CD4-positive, alpha-beta memory T cell (primary cell): ENCODE measurements at regions not wholly inside any gene's neighbourhood (a gene's known extent, or its start where the extent isn't known, plus 50 kb on each side); places are given as distances from the start of the nearest gene placed in this dataset.
A peak's percentile ranks its signal among the peaks of the same experiment; 100 is the strongest.
"Not testable (repeated sequence)": the region's sequence is repeated elsewhere in the genome, so short reads cannot be mapped to it uniquely, and the experiment has no call there.

Source experiments
- CTCF ChIA-PET: fragments of 350-600 bp; sonication (Branson Sonifier 250); formaldehyde crosslinking; loops from one replicate; lab custom pipeline; 2021; ENCODE audit warnings: inconsistent platforms; ENCODE audit not compliant: partially characterized antibody; lab: Charles Lee
- POLR2A ChIA-PET: fragments of 350-600 bp; sonication (Branson Sonifier 250); formaldehyde crosslinking; loops from one replicate; lab custom pipeline; 2021; ENCODE audit not compliant: partially characterized antibody; lab: Charles Lee
- DNase-seq, 5 donors: peaks; one replicate each; pipeline versions ENCODE4 v3.0.0 to v3.0.0-alpha.2; 2020 to 2022; ENCODE audit warnings: mixed read lengths in 1 of 5
- H3K27ac ChIP-seq: one replicate; pipeline ENCODE4 v1.7.0; 2013; ENCODE audit warnings: low read depth, low read length
- H3K27me3 ChIP-seq: 2 replicates; pipeline ENCODE4 v1.7.0; 2013; ENCODE audit warnings: mild to moderate bottlenecking, low read length, moderate library complexity; ENCODE audit not compliant: insufficient read depth
- H3K36me3 ChIP-seq: 2 replicates; pipeline ENCODE4 v1.7.0; 2013; ENCODE audit warnings: mild to moderate bottlenecking, low read length, moderate library complexity; ENCODE audit not compliant: insufficient read depth
- H3K4me1 ChIP-seq: 2 replicates; pipeline ENCODE4 v1.7.0; 2013; ENCODE audit warnings: mild to moderate bottlenecking, low read length, moderate library complexity; ENCODE audit not compliant: insufficient read depth
- H3K4me3 ChIP-seq, 2 donors: one replicate each; pipeline ENCODE4 v1.7.0; 2013; ENCODE audit warnings: low read length in 2 of 2, mild to moderate bottlenecking in 1 of 2
- H3K9me3 ChIP-seq, 2 donors: one replicate each; pipeline ENCODE4 v1.7.0; 2013; ENCODE audit warnings: low read length in 2 of 2, control low read depth in 1 of 2; ENCODE audit not compliant: control insufficient read depth in 1 of 2
- H3K27ac Mint-ChIP-seq, 7 donors: one replicate each; pipeline ENCODE4 v1.8.0; 2020 to 2021; ENCODE audit warnings: mixed read lengths in 7 of 7, mild to moderate bottlenecking in 6 of 7, inconsistent platforms in 3 of 7, moderate library complexity in 3 of 7
- H3K27me3 Mint-ChIP-seq, 2 donors: one replicate each; pipeline ENCODE4 v1.8.0; 2020 to 2021; ENCODE audit warnings: mixed read lengths in 2 of 2
- H3K36me3 Mint-ChIP-seq, 2 donors: one replicate each; pipeline ENCODE4 v1.8.0; 2020 to 2021; ENCODE audit warnings: mixed read lengths in 2 of 2, inconsistent platforms in 1 of 2, mild to moderate bottlenecking in 1 of 2
- H3K4me1 Mint-ChIP-seq, 4 donors: one replicate each; pipeline ENCODE4 v1.8.0; 2020 to 2021; ENCODE audit warnings: mixed read lengths in 4 of 4, mild to moderate bottlenecking in 1 of 4
- H3K4me3 Mint-ChIP-seq, 8 donors: one replicate each; pipeline ENCODE4 v1.8.0; 2020 to 2021; ENCODE audit warnings: mixed read lengths in 8 of 8, mild to moderate bottlenecking in 7 of 8, moderate library complexity in 6 of 8, inconsistent platforms in 3 of 8
- H3K9me3 Mint-ChIP-seq, 8 donors: one replicate each; pipeline ENCODE4 v1.8.0; 2020 to 2021; ENCODE audit warnings: mixed read lengths in 8 of 8, mild to moderate bottlenecking in 5 of 8, inconsistent platforms in 3 of 8, moderate library complexity in 1 of 8
- intact Hi-C: fragments of 100-400 bp; cut with micrococcal nuclease; formaldehyde crosslinking; loops from one replicate; pipeline ENCODE4 v1.15.1; 2023

DNA sequence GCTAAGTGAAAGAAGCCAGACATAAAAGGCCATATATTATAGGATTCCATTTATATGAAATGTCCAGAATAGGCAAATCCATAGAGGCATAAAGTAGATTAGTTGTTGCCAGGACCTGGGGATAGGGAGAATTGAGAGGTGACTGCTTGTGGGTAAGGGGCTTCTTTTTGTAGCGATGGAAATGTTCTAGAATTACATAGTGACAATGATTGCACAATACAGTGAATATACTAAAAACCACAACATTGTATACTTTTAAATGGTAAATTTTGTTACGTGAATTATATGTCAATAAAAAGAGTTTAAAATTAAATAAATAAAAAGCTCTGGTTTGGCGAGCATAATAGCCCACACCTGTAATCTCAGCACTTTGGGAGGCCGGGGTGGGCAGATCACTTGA is 486.8 kb downstream of the KLF12 start:
- H3K27ac ChIP-seq = no peak overlapping the region
- H3K27ac Mint-ChIP-seq = no peak overlapping the region
- no peak for DNase-seq
- peaks cover 0 to 6% of the 10 kb centered on the region in 2 donors for H3K9me3 ChIP-seq
- ChIA-PET POLR2A (no interaction called here), CTCF (no interaction called here)
- no peaks in the 10 kb centered on the region for H3K4me1 ChIP-seq
- no peaks in the 10 kb centered on the region for H3K4me1 Mint-ChIP-seq
- H3K4me3 ChIP-seq = no peak overlapping the region
- intact Hi-C loops = no loop called here
- H3K9me3 Mint-ChIP-seq = peaks cover 3 to 14% (median 7%) of the 10 kb centered on the region in 8 donors
- no peaks in the 10 kb centered on the region for H3K27me3 ChIP-seq
- H3K36me3 Mint-ChIP-seq = peaks cover 0 to 2% of the 10 kb centered on the region in 2 donors
- no peaks in the 10 kb centered on the region for H3K36me3 ChIP-seq
- no peaks in the 10 kb centered on the region for H3K27me3 Mint-ChIP-seq
- no peak overlapping the region for H3K4me3 Mint-ChIP-seq

DNA sequence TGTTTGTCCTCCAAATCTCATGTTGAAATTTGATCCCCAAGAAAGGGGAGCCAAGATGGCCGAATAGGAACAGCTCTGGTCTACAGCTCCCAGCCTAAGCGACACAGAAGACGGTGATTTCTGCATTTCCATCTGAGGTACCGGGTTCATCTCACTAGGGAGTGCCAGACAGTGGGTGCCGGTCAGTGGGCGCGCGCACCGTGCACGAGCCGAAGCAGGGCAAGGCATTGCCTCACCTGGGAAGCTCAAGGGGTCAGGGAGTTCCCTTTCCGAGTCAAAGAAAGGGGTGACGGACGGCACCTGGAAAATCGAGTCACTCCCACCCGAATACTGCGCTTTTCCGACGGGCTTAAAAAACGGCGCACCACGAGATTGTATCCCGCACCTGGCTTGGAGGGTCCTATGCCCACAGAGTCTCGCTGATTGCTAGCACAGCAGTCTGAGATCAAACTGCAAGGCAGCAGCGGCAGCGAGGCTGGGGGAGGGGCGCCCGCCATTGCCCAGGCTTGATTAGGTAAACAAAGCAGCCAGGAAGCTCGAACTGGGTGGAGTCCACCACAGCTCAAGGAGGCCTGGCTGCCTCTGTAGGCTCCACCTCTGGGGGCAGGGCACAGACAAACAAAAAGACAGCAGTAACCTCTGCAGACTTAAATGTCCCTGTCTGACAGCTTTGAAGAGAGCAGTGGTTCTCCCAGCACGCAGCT is 493.6 kb downstream of the KLF12 start:
- peak overlapping the region in 2 of 8 donors; percentile 20 to 40 for H3K4me3 Mint-ChIP-seq
- CTCF ChIA-PET = interaction anchor here (0.6 kb wide), 1 partner anchor 15 kb away, joined by 3 read pairs; no protein-coding TSS in a partner anchor
- intact Hi-C loops = not testable (repeated sequence)

DNA sequence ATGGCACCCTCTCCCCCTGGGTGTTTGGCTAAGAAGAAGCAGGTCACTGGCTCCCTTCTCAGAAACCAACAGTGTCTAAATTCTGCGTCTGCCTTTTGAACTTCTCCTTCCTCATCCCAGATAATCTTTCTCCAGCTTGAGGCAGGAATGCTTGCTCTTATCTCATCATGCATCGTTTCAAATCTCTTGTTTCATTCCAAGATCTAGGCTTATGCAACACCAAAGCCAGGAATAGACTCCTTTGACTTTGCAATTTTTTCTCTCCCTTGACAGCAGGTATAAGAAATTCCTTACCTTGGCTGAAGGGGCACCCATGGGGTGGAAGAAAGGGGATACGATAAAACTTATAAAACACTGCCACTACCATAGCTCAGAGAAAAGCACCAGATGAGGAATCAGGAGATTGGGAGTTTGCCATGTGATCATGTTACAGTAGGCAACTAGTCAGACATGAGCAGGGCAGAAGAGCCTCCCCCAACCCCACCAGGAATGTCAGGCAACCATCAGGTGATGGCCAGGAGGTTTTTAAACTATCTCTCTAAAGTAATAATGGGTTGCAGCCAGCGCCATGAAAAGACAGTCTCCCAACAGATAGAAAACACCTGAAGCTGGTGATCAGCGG is 498.9 kb downstream of the KLF12 start:
- no peak for DNase-seq
- H3K27ac Mint-ChIP-seq = no peak overlapping the region
- Histone ChIP-seq H3K27me3 (peaks cover 3% of the 10 kb centered on the region), H3K4me3 (no peak overlapping the region), H3K4me1 (peaks cover 12% of the 10 kb centered on the region), H3K9me3 (no peaks in the 10 kb centered on the region), H3K36me3 (no peaks in the 10 kb centered on the region), H3K27ac (no peak overlapping the region)
- peaks cover 0 to 3% (median under 1%) of the 10 kb centered on the region in 8 donors for H3K9me3 Mint-ChIP-seq
- H3K4me3 Mint-ChIP-seq = no peak overlapping the region
- intact Hi-C loops = no loop called here
- ChIA-PET POLR2A (no interaction called here), CTCF (no interaction called here)
- H3K27me3 Mint-ChIP-seq = peaks cover 0 to 2% of the 10 kb centered on the region in 2 donors
- peaks cover 2 to 5% of the 10 kb centered on the region in 2 donors for H3K36me3 Mint-ChIP-seq
- H3K4me1 Mint-ChIP-seq = peaks cover 10 to 24% (median 16%) of the 10 kb centered on the region in 4 donors

More for the DNA sequence above, 493.6 kb downstream of the KLF12 start:
- H3K9me3 ChIP-seq, H3K27ac Mint-ChIP-seq, POLR2A ChIA-PET, H3K4me1 ChIP-seq, H3K4me1 Mint-ChIP-seq, H3K36me3 ChIP-seq, H3K27me3 ChIP-seq, H3K4me3 ChIP-seq, H3K27me3 Mint-ChIP-seq, H3K27ac ChIP-seq, H3K36me3 Mint-ChIP-seq: not testable (repeated sequence)
- DNase-seq = peak in 1 of 5 donors; percentile 8
- H3K9me3 Mint-ChIP-seq = peaks cover 0 to 15% (median 6%) of the 10 kb centered on the region in 8 donors

DNA sequence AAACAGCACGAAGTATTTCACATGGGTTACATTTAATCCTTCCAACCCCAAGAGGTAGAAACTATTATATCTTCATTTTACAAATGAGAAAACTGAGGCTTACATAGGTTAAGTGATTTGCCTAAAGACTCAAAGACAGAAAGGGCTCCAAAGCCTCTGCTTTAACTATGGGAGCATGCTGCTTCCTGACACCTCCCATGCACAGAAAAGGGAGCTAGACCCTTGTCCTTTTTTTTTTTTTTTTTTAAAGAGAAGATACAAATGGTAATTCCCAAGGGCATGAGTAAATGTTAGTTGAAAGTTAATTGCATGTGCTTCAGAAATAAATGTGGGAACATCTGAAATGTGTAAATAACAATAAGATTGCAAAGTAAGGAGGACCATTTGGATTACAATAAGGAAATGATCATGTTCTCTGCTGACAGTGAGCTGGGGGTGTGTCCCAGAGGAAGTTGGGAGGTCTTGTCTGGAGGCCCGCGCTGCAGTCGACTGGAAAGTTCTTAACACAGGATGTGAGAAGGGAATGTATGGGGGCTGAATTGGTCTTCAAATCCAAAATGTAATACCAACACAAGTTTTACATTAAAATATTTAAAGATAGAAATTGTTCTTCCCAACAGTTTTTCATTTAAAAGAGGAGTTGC is 500.3 kb downstream of the KLF12 start:
- no peak overlapping the region for H3K4me3 ChIP-seq
- no peak overlapping the region for H3K27ac ChIP-seq
- no peak for DNase-seq
- Mint-ChIP-seq H3K36me3 (peaks cover 2 to 3% of the 10 kb centered on the region in 2 donors), H3K4me3 (peak overlapping the region in 1 of 8 donors; percentile 46), H3K4me1 (peaks cover 10 to 20% (median 13%) of the 10 kb centered on the region in 4 donors), H3K27ac (no peak overlapping the region), H3K27me3 (peaks cover 0 to 2% of the 10 kb centered on the region in 2 donors), H3K9me3 (peaks cover 0 to 2% (median 0%) of the 10 kb centered on the region in 8 donors)
- POLR2A ChIA-PET = interaction anchor here (0.7 kb wide), 1 partner anchor 39 kb away, joined by 3 read pairs; no protein-coding TSS in a partner anchor
- CTCF ChIA-PET = interaction anchor here (0.6 kb wide), 1 partner anchor 81 kb away, joined by 3 read pairs; no protein-coding TSS in a partner anchor
- H3K36me3 ChIP-seq = no peaks in the 10 kb centered on the region
- peaks cover 12% of the 10 kb centered on the region for H3K4me1 ChIP-seq
- no peaks in the 10 kb centered on the region for H3K9me3 ChIP-seq
- intact Hi-C loops = no loop called here
- H3K27me3 ChIP-seq = peaks cover 3% of the 10 kb centered on the region

DNA sequence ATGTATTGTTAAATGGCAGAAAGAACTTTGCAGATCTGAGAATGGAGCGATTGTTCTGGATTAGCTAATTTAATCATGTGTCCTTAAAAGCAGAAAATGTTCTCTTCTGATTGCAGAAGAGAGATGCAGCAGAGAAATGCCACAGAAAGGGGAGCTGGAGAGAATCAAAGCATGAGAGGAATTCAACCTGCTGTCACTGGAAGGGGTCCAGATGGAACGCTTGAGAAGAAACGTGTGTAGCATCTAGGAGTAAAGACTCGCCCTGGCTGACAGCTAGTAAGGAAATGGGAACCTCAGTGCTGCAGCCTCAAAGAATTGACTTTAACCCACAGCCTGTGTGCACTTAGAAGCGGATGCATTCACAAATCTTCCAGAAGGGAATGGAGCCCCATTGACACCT is 502.8 kb downstream of the KLF12 start:
- H3K36me3 ChIP-seq = no peaks in the 10 kb centered on the region
- Mint-ChIP-seq H3K4me3 (peak overlapping the region in 1 of 8 donors; percentile 1), H3K27me3 (peaks cover 0 to 2% of the 10 kb centered on the region in 2 donors), H3K36me3 (no peaks in the 10 kb centered on the region), H3K27ac (no peak overlapping the region), H3K9me3 (peaks cover 0 to 5% (median under 1%) of the 10 kb centered on the region in 8 donors), H3K4me1 (peaks cover 11 to 27% (median 17%) of the 10 kb centered on the region in 4 donors)
- CTCF ChIA-PET = no interaction called here
- POLR2A ChIA-PET = no interaction called here
- H3K9me3 ChIP-seq = no peaks in the 10 kb centered on the region
- peaks cover 3% of the 10 kb centered on the region for H3K27me3 ChIP-seq
- intact Hi-C loops = no loop called here
- no peak overlapping the region for H3K27ac ChIP-seq
- no peak overlapping the region for H3K4me3 ChIP-seq
- DNase-seq = no peak
- H3K4me1 ChIP-seq = peaks cover 20% of the 10 kb centered on the region

DNA sequence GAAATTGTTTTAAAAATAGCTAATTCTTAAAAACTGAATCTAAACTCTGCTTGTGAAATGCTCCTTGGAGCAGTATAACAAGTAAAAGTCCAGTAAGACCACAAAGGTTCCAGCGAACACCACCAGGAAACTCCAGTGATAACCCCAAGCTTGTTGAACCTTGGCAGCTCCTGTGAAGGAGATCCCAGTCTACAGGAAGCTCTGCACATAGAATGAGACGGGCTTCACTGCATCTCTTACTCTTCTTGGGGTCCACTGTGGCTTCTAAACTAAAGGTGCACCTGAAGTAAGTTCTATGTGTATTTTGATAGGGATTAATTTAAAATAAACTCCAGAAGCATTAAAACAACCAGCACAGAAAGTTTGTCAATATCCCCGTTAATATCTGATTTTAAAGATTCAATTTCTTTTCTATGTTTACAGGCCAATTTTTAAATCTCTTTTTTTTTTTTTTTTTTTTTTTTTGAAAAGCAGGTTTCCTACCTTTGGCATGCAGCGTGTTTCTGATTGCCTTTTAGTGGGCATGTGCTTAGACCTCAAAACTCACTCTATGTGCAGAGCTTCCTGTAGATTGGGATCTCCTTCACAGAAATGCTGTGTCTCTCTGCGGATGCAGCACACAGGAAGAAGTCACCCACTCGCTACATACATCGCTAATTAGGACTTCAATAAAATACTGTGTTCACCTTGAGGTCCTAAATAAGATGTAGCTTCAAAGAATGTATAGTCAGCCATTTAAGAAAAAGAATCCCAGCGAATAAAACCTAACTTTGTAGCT is 508.5 kb downstream of the KLF12 start:
- Histone ChIP-seq H3K36me3 (no peaks in the 10 kb centered on the region), H3K4me1 (peaks cover 52% of the 10 kb centered on the region), H3K27me3 (no peaks in the 10 kb centered on the region), H3K9me3 (no peaks in the 10 kb centered on the region), H3K4me3 (no peak overlapping the region), H3K27ac (no peak overlapping the region)
- Mint-ChIP-seq H3K9me3 (peaks cover 0 to 5% (median under 1%) of the 10 kb centered on the region in 8 donors), H3K4me3 (peak overlapping the region in 7 of 8 donors; percentile 39 to 76 (median 51)), H3K36me3 (no peaks in the 10 kb centered on the region), H3K4me1 (peaks cover 35 to 60% (median 45%) of the 10 kb centered on the region in 4 donors), H3K27ac (peak overlapping the region; percentile 43 to 86 (median 76)), H3K27me3 (no peaks in the 10 kb centered on the region)
- DNase-seq = peak; percentile 51 to 74 (median 62)
- ChIA-PET POLR2A (interaction anchor here (0.6 to 1.5 kb wide), 9 partner anchors 30 to 925 kb away, joined by 3 to 5 read pairs (median 3); no protein-coding TSS in a partner anchor), CTCF (interaction anchor here (0.7 to 1.1 kb wide), 3 partner anchors 15 to 279 kb away, joined by 3 read pairs; no protein-coding TSS in a partner anchor)
- intact Hi-C loops = loop anchor here (5.0 kb wide), 1 partner anchor 77 kb away; no protein-coding TSS in a partner anchor
